ENCODE measurements at regions not wholly inside any gene's neighbourhood (a gene's known extent, or its start where the extent isn't known, plus 50 kb on each side); places are given as distances from the start of the nearest gene placed in this dataset.

GRCh38 chr1:80194221-80194620 lies 1187.7 kb upstream of the ADGRL4 start:
- CTCF ChIA-PET (ENCODE audit: unreplicated experiment), result no interaction called here

DNA sequence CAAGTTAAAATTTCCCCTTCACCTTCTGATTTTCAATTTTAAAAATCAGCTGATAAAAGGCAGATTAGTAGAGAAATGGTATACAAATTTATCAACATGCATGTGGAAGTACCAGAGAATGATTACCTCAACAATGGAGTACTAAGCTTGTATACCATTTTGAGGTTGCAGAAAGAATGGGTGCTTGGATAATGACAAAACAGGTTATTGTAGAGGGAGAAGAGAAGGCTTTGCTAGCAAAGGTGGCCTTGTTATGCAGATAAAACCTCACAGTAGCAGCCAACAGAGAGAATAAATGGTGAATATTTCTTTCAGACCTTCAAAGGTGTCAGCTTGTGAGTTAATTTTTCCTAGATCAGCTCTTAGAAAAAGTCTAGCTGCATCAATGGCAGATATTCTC lies 1174.9 kb upstream of the ADGRL4 start:
- TF ChIP-seq EZH2phosphoT487 (IDR thresholded peaks at IDR 0.05; ENCODE audit: borderline replicate concordance, low read depth, low read length), result no peak
- TF ChIP-seq, protein P1, sequence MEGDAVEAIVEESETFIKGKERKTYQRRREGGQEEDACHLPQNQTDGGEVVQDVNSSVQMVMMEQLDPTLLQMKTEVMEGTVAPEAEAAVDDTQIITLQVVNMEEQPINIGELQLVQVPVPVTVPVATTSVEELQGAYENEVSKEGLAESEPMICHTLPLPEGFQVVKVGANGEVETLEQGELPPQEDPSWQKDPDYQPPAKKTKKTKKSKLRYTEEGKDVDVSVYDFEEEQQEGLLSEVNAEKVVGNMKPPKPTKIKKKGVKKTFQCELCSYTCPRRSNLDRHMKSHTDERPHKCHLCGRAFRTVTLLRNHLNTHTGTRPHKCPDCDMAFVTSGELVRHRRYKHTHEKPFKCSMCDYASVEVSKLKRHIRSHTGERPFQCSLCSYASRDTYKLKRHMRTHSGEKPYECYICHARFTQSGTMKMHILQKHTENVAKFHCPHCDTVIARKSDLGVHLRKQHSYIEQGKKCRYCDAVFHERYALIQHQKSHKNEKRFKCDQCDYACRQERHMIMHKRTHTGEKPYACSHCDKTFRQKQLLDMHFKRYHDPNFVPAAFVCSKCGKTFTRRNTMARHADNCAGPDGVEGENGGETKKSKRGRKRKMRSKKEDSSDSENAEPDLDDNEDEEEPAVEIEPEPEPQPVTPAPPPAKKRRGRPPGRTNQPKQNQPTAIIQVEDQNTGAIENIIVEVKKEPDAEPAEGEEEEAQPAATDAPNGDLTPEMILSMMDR (conservative IDR thresholded peaks at IDR 0.05; ENCODE audit: low read length), result no peak
- ChIA-PET POLR2A (no interaction called here), CTCF (ENCODE audit: unreplicated experiment) (no interaction called here)
- Histone ChIP-seq H4K20me1 (ENCODE audit: insufficient read depth, low read length) (no peaks in the 10 kb centered on the region), H3K9me3 (ENCODE audit: low read length) (no peaks in the 10 kb centered on the region), H3K4me1 (ENCODE audit: insufficient read depth, low read length, poor library complexity, severe bottlenecking) (no peaks in the 10 kb centered on the region), H2AFZ (ENCODE audit: low read length) (no peak overlapping the region), H3K9me2 (ENCODE audit: insufficient read depth, low read length) (no peaks in the 10 kb centered on the region), H3K36me3 (ENCODE audit: insufficient read depth, low read length) (no peaks in the 10 kb centered on the region), H3K4me2 (ENCODE audit: low read length) (no peak overlapping the region), H3K79me2 (ENCODE audit: insufficient read depth, low read depth, low read length) (no peaks in the 10 kb centered on the region), H3K4me3 (ENCODE audit: low read depth, low read length, poor library complexity, severe bottlenecking) (no peak overlapping the region), H3K27ac (ENCODE audit: low read depth, low read length, poor library complexity, severe bottlenecking) (no peak overlapping the region)
- no TSS peak for BruUV-seq (replicated peaks)
- DNase-seq (ENCODE audit: low spot score), result no peak
- intact Hi-C loops (cut with micrococcal nuclease; ENCODE audit: unreplicated experiment), result no loop called here

More at GRCh38 chr1:80194221-80194620, 1187.7 kb upstream of the ADGRL4 start:
- Histone ChIP-seq H3K4me3 (ENCODE audit: low read depth, low read length, poor library complexity, severe bottlenecking) (no peak overlapping the region), H3K4me2 (ENCODE audit: low read length) (no peak overlapping the region), H3K79me2 (ENCODE audit: insufficient read depth, low read depth, low read length) (no peaks in the 10 kb centered on the region), H3K36me3 (ENCODE audit: insufficient read depth, low read length) (no peaks in the 10 kb centered on the region), H3K4me1 (ENCODE audit: insufficient read depth, low read length, poor library complexity, severe bottlenecking) (no peaks in the 10 kb centered on the region), H3K27ac (ENCODE audit: low read depth, low read length, poor library complexity, severe bottlenecking) (no peak overlapping the region), H2AFZ (ENCODE audit: low read length) (no peak overlapping the region), H4K20me1 (ENCODE audit: insufficient read depth, low read length) (no peaks in the 10 kb centered on the region), H3K9me3 (ENCODE audit: low read length) (no peaks in the 10 kb centered on the region), H3K9me2 (ENCODE audit: insufficient read depth, low read length) (no peaks in the 10 kb centered on the region)
- no peak for TF ChIP-seq EZH2phosphoT487 (IDR thresholded peaks at IDR 0.05; ENCODE audit: borderline replicate concordance, low read depth, low read length)
- TF ChIP-seq, protein P1 (conservative IDR thresholded peaks at IDR 0.05; ENCODE audit: low read length), result no peak
- BruUV-seq (replicated peaks), result no TSS peak
- intact Hi-C loops (cut with micrococcal nuclease; ENCODE audit: unreplicated experiment), result no loop called here
- POLR2A ChIA-PET, result no interaction called here
- DNase-seq (ENCODE audit: low spot score), result no peak

DNA sequence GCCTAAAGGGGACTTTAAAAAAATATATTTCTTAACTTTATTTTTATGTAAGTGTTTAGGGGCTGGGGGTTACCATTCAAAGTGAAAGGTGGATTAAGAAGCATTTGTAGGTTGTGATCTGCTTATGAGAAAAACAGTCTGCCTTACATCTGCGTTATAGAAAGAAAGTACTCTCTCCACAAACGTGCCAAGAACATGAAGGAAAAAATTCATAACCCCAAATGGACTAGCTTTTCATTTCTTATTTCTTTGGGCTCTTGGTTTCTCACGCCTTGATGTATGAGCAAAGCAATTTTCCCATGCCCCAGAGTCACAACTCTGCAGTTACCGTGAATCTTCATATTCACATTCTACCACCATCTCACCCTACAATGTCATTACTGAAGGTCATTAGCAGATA lies 1165.1 kb upstream of the ADGRL4 start:
- BruUV-seq (replicated peaks), result no TSS peak
- H3K4me2 ChIP-seq (ENCODE audit: low read length), result no peak overlapping the region
- no peaks in the 10 kb centered on the region for H3K4me1 ChIP-seq (ENCODE audit: insufficient read depth, low read length, poor library complexity, severe bottlenecking)
- intact Hi-C loops (cut with micrococcal nuclease; ENCODE audit: unreplicated experiment), result no loop called here
- no peak for DNase-seq (ENCODE audit: low spot score)
- no peaks in the 10 kb centered on the region for H3K9me3 ChIP-seq (ENCODE audit: low read length)
- no peak overlapping the region for H3K4me3 ChIP-seq (ENCODE audit: low read depth, low read length, poor library complexity, severe bottlenecking)
- no peaks in the 10 kb centered on the region for H4K20me1 ChIP-seq (ENCODE audit: insufficient read depth, low read length)
- H3K27ac ChIP-seq (ENCODE audit: low read depth, low read length, poor library complexity, severe bottlenecking), result no peak overlapping the region
- CTCF ChIA-PET (ENCODE audit: unreplicated experiment), result no interaction called here
- H2AFZ ChIP-seq (ENCODE audit: low read length), result no peak overlapping the region
- POLR2A ChIA-PET, result interaction anchor here (0.7 kb wide), 1 partner anchor 1432 kb away, joined by 3 read pairs; no protein-coding TSS in a partner anchor
- H3K36me3 ChIP-seq (ENCODE audit: insufficient read depth, low read length), result no peaks in the 10 kb centered on the region
- H3K9me2 ChIP-seq (ENCODE audit: insufficient read depth, low read length), result no peaks in the 10 kb centered on the region
- H3K79me2 ChIP-seq (ENCODE audit: insufficient read depth, low read depth, low read length), result no peaks in the 10 kb centered on the region
- TF ChIP-seq, protein P1 (conservative IDR thresholded peaks at IDR 0.05; ENCODE audit: low read length), result no peak
- TF ChIP-seq EZH2phosphoT487 (IDR thresholded peaks at IDR 0.05; ENCODE audit: borderline replicate concordance, low read depth, low read length), result no peak
